ENCODE measurements at regions not wholly inside any gene's neighbourhood (a gene's known extent, or its start where the extent isn't known, plus 50 kb on each side); places are given as distances from the start of the nearest gene placed in this dataset.

- Mint-ChIP-seq H3K27me3 (peaks cover 6% of the 10 kb centered on the region), H3K4me3 (no peak overlapping the region), H3K9me3 (no peaks in the 10 kb centered on the region), H3K36me3 (no peaks in the 10 kb centered on the region), H3K4me1 (no peaks in the 10 kb centered on the region), H3K27ac (no peak overlapping the region)
- no peak for ATAC-seq
Measured at GRCh38 chr1:60763741-60764140, 318.6 kb upstream of the NFIA start.

- H3K4me1 Mint-ChIP-seq, result no peaks in the 10 kb centered on the region
- no peak for ATAC-seq
- H3K4me3 Mint-ChIP-seq, result no peak overlapping the region
- H3K27me3 Mint-ChIP-seq, result peaks cover 14% of the 10 kb centered on the region
- H3K9me3 Mint-ChIP-seq, result no peaks in the 10 kb centered on the region
- no peaks in the 10 kb centered on the region for H3K36me3 Mint-ChIP-seq
- no peak overlapping the region for H3K27ac Mint-ChIP-seq
Measured at GRCh38 chr1:60762911-60763310, 319.4 kb upstream of the NFIA start.

DNA sequence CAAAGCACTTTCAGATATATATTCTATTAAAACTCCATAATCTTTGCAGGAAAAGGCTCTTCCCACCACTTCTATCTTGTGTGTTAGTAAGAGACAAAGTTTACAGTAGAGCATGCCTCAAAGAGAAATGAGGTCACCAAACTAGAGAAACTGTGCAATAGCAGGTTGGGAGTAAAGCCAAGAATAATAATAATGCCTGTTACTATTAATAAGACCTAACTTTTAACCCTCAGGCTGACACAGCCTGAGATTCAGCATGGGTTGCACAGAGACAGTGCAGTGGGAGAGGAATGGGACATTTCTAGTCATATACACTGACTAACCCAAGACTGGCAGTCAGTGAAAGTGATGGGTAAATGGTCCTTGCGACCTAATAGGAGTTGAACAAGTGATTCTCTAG, 320.2 kb upstream of the NFIA start:
- H3K4me3 Mint-ChIP-seq, result no peak overlapping the region
- peaks cover 15% of the 10 kb centered on the region for H3K27me3 Mint-ChIP-seq
- ATAC-seq, result no peak
- H3K36me3 Mint-ChIP-seq, result no peaks in the 10 kb centered on the region
- no peaks in the 10 kb centered on the region for H3K4me1 Mint-ChIP-seq
- no peak overlapping the region for H3K27ac Mint-ChIP-seq
- no peaks in the 10 kb centered on the region for H3K9me3 Mint-ChIP-seq

DNA sequence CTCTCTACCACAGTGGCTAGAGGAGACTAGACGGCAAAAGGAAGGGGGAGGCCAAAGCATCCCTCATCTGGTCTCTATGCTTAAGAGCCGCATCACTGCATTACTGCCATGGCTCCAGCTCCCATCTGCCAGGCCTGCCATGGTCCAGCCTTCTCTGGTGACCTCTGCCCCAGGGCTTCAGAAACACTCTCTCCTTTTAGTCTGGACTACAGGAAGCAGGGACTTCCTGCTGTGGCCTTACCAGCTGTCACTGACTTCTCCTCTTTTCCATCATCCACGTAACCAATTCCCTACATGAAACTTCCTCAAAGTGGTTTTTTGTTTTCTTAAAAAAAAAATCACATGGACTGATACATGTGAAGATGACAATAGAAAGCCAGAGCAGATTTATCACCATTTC, 323.1 kb upstream of the NFIA start:
- Mint-ChIP-seq H3K27me3 (peaks cover 15% of the 10 kb centered on the region), H3K36me3 (no peaks in the 10 kb centered on the region), H3K4me3 (no peak overlapping the region), H3K9me3 (no peaks in the 10 kb centered on the region), H3K27ac (no peak overlapping the region), H3K4me1 (no peaks in the 10 kb centered on the region)
- no peak for ATAC-seq

- no peaks in the 10 kb centered on the region for H3K36me3 Mint-ChIP-seq
- H3K27me3 Mint-ChIP-seq, result peaks cover 15% of the 10 kb centered on the region
- no peaks in the 10 kb centered on the region for H3K4me1 Mint-ChIP-seq
- no peaks in the 10 kb centered on the region for H3K9me3 Mint-ChIP-seq
- ATAC-seq, result peak; percentile 39
- H3K4me3 Mint-ChIP-seq, result no peak overlapping the region
- H3K27ac Mint-ChIP-seq, result no peak overlapping the region
Measured at GRCh38 chr1:60757485-60757884, 324.9 kb upstream of the NFIA start.

- H3K9me3 Mint-ChIP-seq, result no peaks in the 10 kb centered on the region
- H3K4me1 Mint-ChIP-seq, result no peaks in the 10 kb centered on the region
- no peaks in the 10 kb centered on the region for H3K36me3 Mint-ChIP-seq
- no peak overlapping the region for H3K27ac Mint-ChIP-seq
- ATAC-seq, result no peak
- H3K4me3 Mint-ChIP-seq, result no peak overlapping the region
- H3K27me3 Mint-ChIP-seq, result peaks cover 4% of the 10 kb centered on the region
Measured at GRCh38 chr1:60753036-60753900, 329.1 kb upstream of the NFIA start.

GRCh38 chr1:60751306-60751705, 331.1 kb upstream of the NFIA start:
- ATAC-seq, result no peak
- H3K27ac Mint-ChIP-seq, result no peak overlapping the region
- H3K4me1 Mint-ChIP-seq, result no peaks in the 10 kb centered on the region
- no peaks in the 10 kb centered on the region for H3K27me3 Mint-ChIP-seq
- H3K4me3 Mint-ChIP-seq, result no peak overlapping the region
- no peaks in the 10 kb centered on the region for H3K36me3 Mint-ChIP-seq
- H3K9me3 Mint-ChIP-seq, result no peaks in the 10 kb centered on the region

- Mint-ChIP-seq H3K9me3 (no peaks in the 10 kb centered on the region), H3K27ac (no peak overlapping the region), H3K36me3 (no peaks in the 10 kb centered on the region), H3K4me3 (no peak overlapping the region), H3K27me3 (no peaks in the 10 kb centered on the region), H3K4me1 (no peaks in the 10 kb centered on the region)
- ATAC-seq, result no peak
Measured at GRCh38 chr1:60747353-60747752, 335.0 kb upstream of the NFIA start.

- H3K4me1 Mint-ChIP-seq, result no peaks in the 10 kb centered on the region
- no peaks in the 10 kb centered on the region for H3K27me3 Mint-ChIP-seq
- no peak overlapping the region for H3K4me3 Mint-ChIP-seq
- no peaks in the 10 kb centered on the region for H3K9me3 Mint-ChIP-seq
- H3K36me3 Mint-ChIP-seq, result no peaks in the 10 kb centered on the region
- ATAC-seq, result no peak
- no peak overlapping the region for H3K27ac Mint-ChIP-seq
Measured at GRCh38 chr1:60746278-60746791, 336.0 kb upstream of the NFIA start.

GRCh38 chr1:60745484-60745883, 336.9 kb upstream of the NFIA start:
- no peak overlapping the region for H3K27ac Mint-ChIP-seq
- no peaks in the 10 kb centered on the region for H3K27me3 Mint-ChIP-seq
- ATAC-seq, result no peak
- no peaks in the 10 kb centered on the region for H3K36me3 Mint-ChIP-seq
- H3K4me3 Mint-ChIP-seq, result no peak overlapping the region
- H3K4me1 Mint-ChIP-seq, result no peaks in the 10 kb centered on the region
- no peaks in the 10 kb centered on the region for H3K9me3 Mint-ChIP-seq

- no peaks in the 10 kb centered on the region for H3K9me3 Mint-ChIP-seq
- H3K4me3 Mint-ChIP-seq, result no peak overlapping the region
- ATAC-seq, result no peak
- no peaks in the 10 kb centered on the region for H3K27me3 Mint-ChIP-seq
- H3K27ac Mint-ChIP-seq, result no peak overlapping the region
- no peaks in the 10 kb centered on the region for H3K36me3 Mint-ChIP-seq
- H3K4me1 Mint-ChIP-seq, result no peaks in the 10 kb centered on the region
Measured at GRCh38 chr1:60742339-60742738, 340.0 kb upstream of the NFIA start.

- Mint-ChIP-seq H3K27me3 (no peaks in the 10 kb centered on the region), H3K4me1 (no peaks in the 10 kb centered on the region), H3K4me3 (no peak overlapping the region), H3K36me3 (no peaks in the 10 kb centered on the region), H3K27ac (no peak overlapping the region), H3K9me3 (no peaks in the 10 kb centered on the region)
- ATAC-seq, result no peak
Measured at GRCh38 chr1:60740154-60740553, 342.2 kb upstream of the NFIA start.

DNA sequence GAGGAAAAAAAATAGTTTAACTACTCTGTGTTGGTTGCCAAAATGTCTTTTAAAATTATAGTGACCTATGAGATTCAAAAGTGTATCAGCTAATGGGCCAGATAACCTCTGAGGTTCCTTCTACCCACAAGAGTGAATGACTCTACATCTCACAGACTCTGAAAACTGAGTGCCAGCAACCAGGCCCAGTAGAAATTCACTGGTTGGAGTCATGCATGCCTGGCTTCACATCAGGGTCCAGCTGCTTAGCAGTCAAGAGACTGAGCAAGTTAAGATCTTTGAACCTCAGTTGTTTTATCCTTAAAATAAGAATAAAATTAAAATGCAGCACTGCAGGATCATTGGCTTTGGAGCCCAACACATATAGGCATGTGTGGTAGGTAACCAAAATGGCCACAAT, 342.6 kb upstream of the NFIA start:
- H3K4me1 Mint-ChIP-seq, result no peaks in the 10 kb centered on the region
- H3K9me3 Mint-ChIP-seq, result no peaks in the 10 kb centered on the region
- no peak overlapping the region for H3K4me3 Mint-ChIP-seq
- no peak overlapping the region for H3K27ac Mint-ChIP-seq
- no peaks in the 10 kb centered on the region for H3K36me3 Mint-ChIP-seq
- no peaks in the 10 kb centered on the region for H3K27me3 Mint-ChIP-seq
- ATAC-seq, result no peak

GRCh38 chr1:60732977-60733401, 349.4 kb upstream of the NFIA start:
- H3K4me3 Mint-ChIP-seq, result no peak overlapping the region
- ATAC-seq, result no peak
- peaks cover 3% of the 10 kb centered on the region for H3K9me3 Mint-ChIP-seq
- H3K27ac Mint-ChIP-seq, result no peak overlapping the region
- no peaks in the 10 kb centered on the region for H3K4me1 Mint-ChIP-seq
- no peaks in the 10 kb centered on the region for H3K27me3 Mint-ChIP-seq
- no peaks in the 10 kb centered on the region for H3K36me3 Mint-ChIP-seq

GRCh38 chr1:60731321-60731720, 351.0 kb upstream of the NFIA start:
- Mint-ChIP-seq H3K4me3 (no peak overlapping the region), H3K9me3 (peaks cover 3% of the 10 kb centered on the region), H3K36me3 (no peaks in the 10 kb centered on the region), H3K27ac (no peak overlapping the region), H3K4me1 (no peaks in the 10 kb centered on the region), H3K27me3 (no peaks in the 10 kb centered on the region)
- ATAC-seq, result no peak

DNA sequence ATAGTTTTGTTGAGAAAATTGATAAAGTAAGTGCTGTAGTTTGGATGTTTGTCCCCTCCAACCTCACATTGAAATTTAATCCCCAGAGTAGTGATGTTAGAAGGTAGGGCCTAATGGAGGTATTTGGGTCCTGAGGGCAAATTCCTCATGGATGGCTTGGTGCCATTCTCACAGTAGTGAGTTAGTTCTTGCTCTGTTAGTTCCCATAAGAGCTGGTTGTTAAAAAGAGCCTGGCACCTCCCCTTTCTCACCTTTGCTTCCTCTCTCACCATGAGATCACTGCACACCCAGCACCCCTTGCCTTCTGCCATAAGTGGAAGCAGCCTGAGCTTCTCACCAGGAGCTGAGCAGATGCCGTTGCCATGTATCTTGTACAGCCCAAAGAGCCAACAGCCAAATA, 354.8 kb upstream of the NFIA start:
- H3K36me3 Mint-ChIP-seq, result no peaks in the 10 kb centered on the region
- ATAC-seq, result no peak
- H3K27me3 Mint-ChIP-seq, result no peaks in the 10 kb centered on the region
- no peak overlapping the region for H3K4me3 Mint-ChIP-seq
- no peak overlapping the region for H3K27ac Mint-ChIP-seq
- peaks cover 7% of the 10 kb centered on the region for H3K9me3 Mint-ChIP-seq
- no peaks in the 10 kb centered on the region for H3K4me1 Mint-ChIP-seq

Measured in stimulated activated memory B cell treated with anti-CD40 and anti-IgM and Interleukin-4, amounts not matched to agents 10 μg/mL and 1 μg/mL and 100 μg/mL, for 72 hours (primary cell).